Psoas muscle (tissue), 7 donors: ENCODE measurements at regions not wholly inside any gene's neighbourhood (a gene's known extent, or its start where the extent isn't known, plus 50 kb on each side); places are given as distances from the start of the nearest gene placed in this dataset.
"Not testable (repeated sequence)": the region's sequence is repeated elsewhere in the genome, so short reads cannot be mapped to it uniquely, and the experiment has no call there.

Experiments
- ATAC-seq, 4 donors: fragments of 200-7000 bp; cut with Tn5 transposase; one replicate each; pipeline ENCODE4 v1.9.1; 2020; ENCODE audit warnings: moderate library complexity in 3 of 4, mild to moderate bottlenecking in 2 of 4
- DNase-seq, 2 donors: peaks; one replicate each; pipeline ENCODE4 v3.0.0-alpha.2; 2020
- H3K27ac ChIP-seq: fragments of 200-600 bp; one replicate; pipeline ENCODE4 v1.8.0; 2022
- H3K27me3 ChIP-seq, 3 donors: fragments of 200-600 bp in 1 of 3; one replicate each; pipeline versions ENCODE4 v1.6.1 to v1.8.0; 2013 to 2022; ENCODE audit warnings: low read length in 2 of 3, mild to moderate bottlenecking in 2 of 3, moderate library complexity in 1 of 3; ENCODE audit not compliant: insufficient read depth in 3 of 3
- H3K36me3 ChIP-seq, 2 donors: fragments of 200-600 bp in 1 of 2; one replicate each; pipeline versions ENCODE4 v1.6.1 to v1.8.0; 2013 to 2022; ENCODE audit warnings: low read depth in 1 of 2, mild to moderate bottlenecking in 1 of 2, moderate library complexity in 1 of 2; ENCODE audit not compliant: insufficient read depth in 1 of 2
- H3K4me1 ChIP-seq: fragments of 200-600 bp; one replicate; pipeline ENCODE4 v1.8.0; 2022
- H3K4me3 ChIP-seq: fragments of 200-600 bp; one replicate; pipeline ENCODE4 v1.8.0; 2022; ENCODE audit warnings: mild to moderate bottlenecking
- H3K9me3 ChIP-seq: fragments of 200-600 bp; one replicate; pipeline ENCODE4 v1.8.0; 2022
- WGBS, 3 donors: extraction: QIAGEN DNeasy Blood & Tissue Kit; methylation state at CpG; one replicate each; pipeline versions ENCODE4 v1.1.6 to v1.1.7; 2013; 5-methylcytosine and 5-hydroxymethylcytosine counted together
- intact Hi-C, 2 donors: fragments of 100-400 bp; cut with DNase I; formaldehyde crosslinking; loops; one replicate each; pipeline versions ENCODE4 v1.11.0 to v1.14.2; 2022
- TF ChIP-seq, protein P1 (sequence below): fragments of 200-600 bp; IDR thresholded peaks from one replicate; pipeline ENCODE4 v1.8.0; 2022; ENCODE audit warnings: antibody characterized with exemption
- donor health status: healthy with polysubstance abuse.
- donor health status: DM: no; HTN: no; CAD: no; lungs with moderate emphysema.
- donor health status: Bipolar disorder and iron deficiency.
- donor health status: healthy.
- donor health status: DM: yes; HTN: yes; CAD: no.
- donor health status: DM: no; HTN: no; CAD: no.
- donor health status: DM: yes; HTN: yes; CAD: no.

DNA sequence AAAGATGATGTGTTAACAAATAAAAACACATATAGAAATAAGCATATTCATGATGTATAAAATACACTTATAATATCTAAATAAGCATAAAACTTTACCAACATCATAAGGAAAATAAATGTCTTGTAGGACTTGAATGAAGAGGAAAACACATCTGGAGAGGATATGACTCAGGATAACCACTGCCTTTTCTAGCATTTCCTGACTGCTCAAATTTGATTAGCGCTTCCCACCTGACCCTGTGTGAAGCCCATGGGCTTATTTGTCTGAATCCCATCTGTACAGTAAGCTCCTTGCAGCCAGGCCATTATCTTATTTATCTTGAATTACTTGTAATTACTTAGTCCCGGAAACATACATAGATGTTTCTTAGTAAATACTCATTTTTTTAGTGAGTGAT is 608.6 kb downstream of the COL12A1 start:
- Histone ChIP-seq H3K4me1 (no peaks in the 10 kb centered on the region), H3K27me3 (no peaks in the 10 kb centered on the region), H3K4me3 (no peak overlapping the region), H3K27ac (no peak overlapping the region), H3K9me3 (peaks cover 3% of the 10 kb centered on the region), H3K36me3 (no peaks in the 10 kb centered on the region)
- WGBS, 3 donors: 80 to 85% (median 81%) methylated on average over 2 of the region's 2 CpGs
- TF ChIP-seq, protein P1, sequence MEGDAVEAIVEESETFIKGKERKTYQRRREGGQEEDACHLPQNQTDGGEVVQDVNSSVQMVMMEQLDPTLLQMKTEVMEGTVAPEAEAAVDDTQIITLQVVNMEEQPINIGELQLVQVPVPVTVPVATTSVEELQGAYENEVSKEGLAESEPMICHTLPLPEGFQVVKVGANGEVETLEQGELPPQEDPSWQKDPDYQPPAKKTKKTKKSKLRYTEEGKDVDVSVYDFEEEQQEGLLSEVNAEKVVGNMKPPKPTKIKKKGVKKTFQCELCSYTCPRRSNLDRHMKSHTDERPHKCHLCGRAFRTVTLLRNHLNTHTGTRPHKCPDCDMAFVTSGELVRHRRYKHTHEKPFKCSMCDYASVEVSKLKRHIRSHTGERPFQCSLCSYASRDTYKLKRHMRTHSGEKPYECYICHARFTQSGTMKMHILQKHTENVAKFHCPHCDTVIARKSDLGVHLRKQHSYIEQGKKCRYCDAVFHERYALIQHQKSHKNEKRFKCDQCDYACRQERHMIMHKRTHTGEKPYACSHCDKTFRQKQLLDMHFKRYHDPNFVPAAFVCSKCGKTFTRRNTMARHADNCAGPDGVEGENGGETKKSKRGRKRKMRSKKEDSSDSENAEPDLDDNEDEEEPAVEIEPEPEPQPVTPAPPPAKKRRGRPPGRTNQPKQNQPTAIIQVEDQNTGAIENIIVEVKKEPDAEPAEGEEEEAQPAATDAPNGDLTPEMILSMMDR: no peak
- ATAC-seq (no peak), DNase-seq (no peak)
- intact Hi-C loops: no loop called here

DNA sequence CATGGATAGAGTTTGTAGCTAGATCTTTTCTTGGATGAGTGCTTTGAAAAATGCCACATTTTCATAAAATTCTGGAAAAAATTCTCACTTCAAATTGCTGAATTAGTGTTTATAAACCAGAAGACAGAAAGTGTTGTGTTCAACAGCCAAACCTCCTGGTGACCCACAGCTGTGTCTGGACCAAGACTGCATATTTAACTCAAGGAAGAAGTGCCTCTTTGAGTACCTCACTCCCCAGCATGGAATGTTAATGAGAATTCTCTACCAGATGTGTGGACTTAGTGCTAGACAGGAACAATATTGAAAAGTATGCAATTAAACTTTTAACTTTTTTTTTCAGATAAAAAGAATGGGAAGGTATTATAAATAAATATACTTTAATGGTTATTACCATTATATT is 609.3 kb downstream of the COL12A1 start:
- H3K9me3 ChIP-seq: peaks cover 5% of the 10 kb centered on the region
- no peaks in the 10 kb centered on the region for H3K36me3 ChIP-seq
- H3K4me1 ChIP-seq: no peaks in the 10 kb centered on the region
- no peak overlapping the region for H3K27ac ChIP-seq
- H3K27me3 ChIP-seq: no peaks in the 10 kb centered on the region
- ATAC-seq (no peak), DNase-seq (no peak)
- intact Hi-C loops: no loop called here
- H3K4me3 ChIP-seq: no peak overlapping the region
- TF ChIP-seq, protein P1: no peak

DNA sequence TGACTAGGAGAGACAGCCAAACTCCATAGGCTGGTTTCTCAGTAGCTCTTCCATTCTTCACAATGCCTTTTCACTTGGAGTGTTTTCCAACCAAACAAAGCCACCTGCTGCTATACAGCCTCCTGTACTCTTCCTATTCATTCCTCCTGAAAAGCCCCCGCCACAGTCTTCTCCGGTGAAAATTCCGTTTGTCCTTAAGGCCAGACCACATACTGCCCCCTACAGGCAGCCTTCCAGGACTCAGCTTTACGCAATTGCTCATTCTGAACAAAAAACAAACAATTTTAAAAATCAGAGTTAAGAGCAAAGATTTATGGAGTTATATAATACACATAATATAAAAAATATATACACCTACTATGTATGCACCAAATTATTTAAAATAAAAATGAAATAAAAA is 611.5 kb downstream of the COL12A1 start:
- H3K27me3 ChIP-seq, H3K9me3 ChIP-seq, ATAC-seq, H3K27ac ChIP-seq, H3K36me3 ChIP-seq, intact Hi-C loops, H3K4me1 ChIP-seq, H3K4me3 ChIP-seq, DNase-seq: not testable (repeated sequence)
- 82 to 100% (median 97%) methylated on average over 1 to 2 of the region's 4 CpGs for WGBS, 3 donors

DNA sequence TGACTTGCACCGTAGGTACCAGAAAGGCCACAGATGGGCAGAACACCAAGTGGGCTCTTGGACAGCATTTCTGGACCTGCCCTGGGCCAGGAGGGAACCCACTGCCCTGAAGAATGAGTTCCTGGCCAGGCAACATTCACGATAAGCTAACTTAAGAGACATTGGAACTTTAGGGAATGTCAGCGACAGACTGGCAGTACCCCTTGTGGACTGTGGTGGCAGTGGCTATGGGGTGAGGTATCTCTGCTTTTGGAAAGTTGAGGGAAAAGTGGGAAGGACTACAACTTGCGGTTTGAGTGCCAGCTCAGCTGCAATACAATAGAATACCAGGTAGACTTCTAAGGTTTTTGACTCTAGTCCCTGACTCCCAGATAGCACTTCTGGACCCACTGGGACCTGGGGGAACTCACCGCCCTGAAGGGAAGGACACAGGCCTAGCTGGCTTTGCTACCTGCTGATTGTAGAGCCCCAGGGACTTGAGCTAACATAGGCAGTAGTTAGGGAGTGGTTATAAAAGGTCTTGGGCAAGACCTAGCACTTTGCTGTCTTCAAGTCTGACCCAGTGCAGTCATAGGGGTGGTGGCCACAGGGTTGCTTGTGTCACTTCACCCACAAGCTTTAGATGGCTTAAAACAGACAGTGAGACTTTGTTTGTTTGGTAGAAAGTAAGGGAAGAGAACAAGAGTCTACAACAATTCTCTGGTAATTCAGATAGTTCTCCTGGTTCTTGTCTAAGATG is 617.6 kb downstream of the COL12A1 start:
- no peak overlapping the region for H3K4me3 ChIP-seq
- intact Hi-C loops: no loop called here
- DNase-seq: no peak
- 91 to 98% (median 92%) methylated on average over 5 of the region's 5 CpGs for WGBS, 3 donors
- H3K27ac ChIP-seq: no peak overlapping the region
- TF ChIP-seq, protein P1: no peak
- peaks cover 5% of the 10 kb centered on the region for H3K9me3 ChIP-seq
- H3K4me1 ChIP-seq: no peaks in the 10 kb centered on the region
- ATAC-seq: no peak
- H3K36me3 ChIP-seq: no peaks in the 10 kb centered on the region
- no peaks in the 10 kb centered on the region for H3K27me3 ChIP-seq

DNA sequence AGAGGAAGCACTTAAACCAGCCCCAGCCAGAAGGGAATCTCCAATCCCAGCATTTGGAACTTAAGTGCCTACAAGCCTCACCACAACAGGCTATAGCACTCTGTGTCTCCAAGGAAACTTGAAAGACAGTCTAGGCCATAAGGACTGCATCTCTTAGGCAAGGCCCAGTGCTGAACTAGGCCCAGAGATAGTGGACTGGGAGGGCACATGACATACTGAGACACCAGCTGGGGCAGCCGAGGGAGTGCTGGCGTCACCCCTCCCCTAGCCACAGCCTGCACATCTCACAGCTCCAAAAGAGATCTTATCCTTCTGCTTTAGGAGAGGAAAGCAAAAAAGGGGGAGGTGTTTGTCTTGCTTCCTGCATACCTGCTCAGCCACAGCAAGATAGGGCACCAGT is 618.5 kb downstream of the COL12A1 start:
- WGBS, 3 donors: 67 to 98% (median 94%) methylated on average over 2 of the region's 2 CpGs
- Histone ChIP-seq H3K27ac (no peak overlapping the region), H3K27me3 (no peaks in the 10 kb centered on the region), H3K4me3 (no peak overlapping the region), H3K4me1 (no peaks in the 10 kb centered on the region), H3K9me3 (peaks cover 3% of the 10 kb centered on the region), H3K36me3 (no peaks in the 10 kb centered on the region)
- DNase-seq: no peak
- intact Hi-C loops: no loop called here
- TF ChIP-seq, protein P1: no peak
- no peak for ATAC-seq
